ENCODE measurements at regions not wholly inside any gene's neighbourhood (a gene's known extent, or its start where the extent isn't known, plus 50 kb on each side); places are given as distances from the start of the nearest gene placed in this dataset.
"Not testable (repeated sequence)": the region's sequence is repeated elsewhere in the genome, so short reads cannot be mapped to it uniquely, and the experiment has no call there.

GRCh38 chr1:157347506-157347905 is 204.8 kb downstream of the FCRL5 start:
- Histone ChIP-seq H2AFZ (ENCODE audit: low read depth, low read length, poor library complexity, severe bottlenecking) (no peak overlapping the region), H3K4me2 (ENCODE audit: low read length) (no peak overlapping the region), H3K9ac (ENCODE audit: low read length) (no peak overlapping the region), H3K27ac (ENCODE audit: low read depth, low read length) (no peak overlapping the region), H3K4me1 (ENCODE audit: control insufficient read depth in 1 of 2, insufficient read depth in 2 of 2, low read length in 2 of 2) (no peaks in the 10 kb centered on the region), H3K4me3 (replicated peaks in 1 of 2; ENCODE audit: low read depth in 1 of 2, low read length in 2 of 2) (no peak overlapping the region), H3K79me2 (ENCODE audit: insufficient read depth, low read length) (no peaks in the 10 kb centered on the region), H3K27me3 (ENCODE audit: insufficient read depth, low read length) (peaks cover 26% of the 10 kb centered on the region), H4K20me1 (ENCODE audit: insufficient read depth) (no peaks in the 10 kb centered on the region), H3K9me2 (ENCODE audit: insufficient read depth) (no peaks in the 10 kb centered on the region), H3K9me3 (ENCODE audit: control insufficient read depth in 1 of 2, insufficient read depth in 1 of 2, low read depth in 1 of 2, low read length in 2 of 2) (no peaks in the 10 kb centered on the region), H3K36me3 (ENCODE audit: control insufficient read depth in 1 of 2, insufficient read depth in 2 of 2, low read length in 2 of 2) (no peaks in the 10 kb centered on the region)
- no peak for TF ChIP-seq ZBTB33 (IDR thresholded peaks at IDR 0.05; ENCODE audit: extremely low read depth, insufficient replicate concordance, low read length)
- no peak for TF ChIP-seq EZH2phosphoT487 (IDR thresholded peaks at IDR 0.05; ENCODE audit: borderline replicate concordance)
- no peak for TF ChIP-seq CBX3 (IDR thresholded peaks at IDR 0.05; ENCODE audit: low read depth)
- no peak for TF ChIP-seq MAX (IDR thresholded peaks at IDR 0.05)
- no peak for TF ChIP-seq RAD21 (IDR thresholded peaks at IDR 0.05; ENCODE audit: low read depth)
- TF ChIP-seq EGR1 (IDR thresholded peaks at IDR 0.05; ENCODE audit: low read depth): no peak
- no peak for TF ChIP-seq CEBPB (IDR thresholded peaks at IDR 0.05; ENCODE audit: low read depth)
- ChIA-PET POLR2A (no interaction called here), RAD21 (ENCODE audit: low non-redundant PET in 1 of 2, low total read pairs in 2 of 2, uncharacterized antibody in 2 of 2, unreplicated experiment in 2 of 2) (no interaction called here), CTCF (interaction anchor here (0.8 kb wide), 1 partner anchor 141 kb away, joined by 6 read pairs; no protein-coding TSS in a partner anchor)
- no TSS peak for BruUV-seq (replicated peaks)
- DNase-seq (ENCODE audit: low read depth, low spot score): no peak
- no peak for ATAC-seq
- intact Hi-C loops (cut with micrococcal nuclease): no loop called here

- H3K79me2 ChIP-seq (ENCODE audit: insufficient read depth, low read length); H3K27ac ChIP-seq (ENCODE audit: low read depth, low read length); H3K4me1 ChIP-seq (ENCODE audit: control insufficient read depth in 1 of 2, insufficient read depth in 2 of 2, low read length in 2 of 2); H3K9me3 ChIP-seq (ENCODE audit: control insufficient read depth in 1 of 2, insufficient read depth in 1 of 2, low read depth in 1 of 2, low read length in 2 of 2); intact Hi-C loops (cut with micrococcal nuclease); H2AFZ ChIP-seq (ENCODE audit: low read depth, low read length, poor library complexity, severe bottlenecking); BruUV-seq (replicated peaks); DNase-seq (ENCODE audit: low read depth, low spot score); ATAC-seq; RAD21 ChIA-PET (ENCODE audit: low non-redundant PET in 1 of 2, low total read pairs in 2 of 2, uncharacterized antibody in 2 of 2, unreplicated experiment in 2 of 2); H3K4me2 ChIP-seq (ENCODE audit: low read length); CTCF ChIA-PET; H3K9ac ChIP-seq (ENCODE audit: low read length); H3K9me2 ChIP-seq (ENCODE audit: insufficient read depth); H4K20me1 ChIP-seq (ENCODE audit: insufficient read depth); H3K36me3 ChIP-seq (ENCODE audit: control insufficient read depth in 1 of 2, insufficient read depth in 2 of 2, low read length in 2 of 2); H3K4me3 ChIP-seq (replicated peaks in 1 of 2; ENCODE audit: low read depth in 1 of 2, low read length in 2 of 2): not testable (repeated sequence)
- H3K27me3 ChIP-seq (ENCODE audit: insufficient read depth, low read length): peaks cover 24% of the 10 kb centered on the region
- POLR2A ChIA-PET: interaction anchor here (0.6 kb wide), 1 partner anchor 1053 kb away, joined by 3 read pairs; no protein-coding TSS in a partner anchor
Observed at GRCh38 chr1:157337785-157338184, 199.6 kb upstream of the ETV3 start.
